Esophagus mucosa (tissue), 1 donor: ENCODE measurements at regions not wholly inside any gene's neighbourhood (a gene's known extent, or its start where the extent isn't known, plus 50 kb on each side); places are given as distances from the start of the nearest gene placed in this dataset.

Source experiments
- ATAC-seq: fragments of 200-7000 bp; cut with Tn5 transposase; one replicate; pipeline ENCODE4 v1.9.1; 2020
- donor health status: DM: yes; HTN: yes; CAD: no.

DNA sequence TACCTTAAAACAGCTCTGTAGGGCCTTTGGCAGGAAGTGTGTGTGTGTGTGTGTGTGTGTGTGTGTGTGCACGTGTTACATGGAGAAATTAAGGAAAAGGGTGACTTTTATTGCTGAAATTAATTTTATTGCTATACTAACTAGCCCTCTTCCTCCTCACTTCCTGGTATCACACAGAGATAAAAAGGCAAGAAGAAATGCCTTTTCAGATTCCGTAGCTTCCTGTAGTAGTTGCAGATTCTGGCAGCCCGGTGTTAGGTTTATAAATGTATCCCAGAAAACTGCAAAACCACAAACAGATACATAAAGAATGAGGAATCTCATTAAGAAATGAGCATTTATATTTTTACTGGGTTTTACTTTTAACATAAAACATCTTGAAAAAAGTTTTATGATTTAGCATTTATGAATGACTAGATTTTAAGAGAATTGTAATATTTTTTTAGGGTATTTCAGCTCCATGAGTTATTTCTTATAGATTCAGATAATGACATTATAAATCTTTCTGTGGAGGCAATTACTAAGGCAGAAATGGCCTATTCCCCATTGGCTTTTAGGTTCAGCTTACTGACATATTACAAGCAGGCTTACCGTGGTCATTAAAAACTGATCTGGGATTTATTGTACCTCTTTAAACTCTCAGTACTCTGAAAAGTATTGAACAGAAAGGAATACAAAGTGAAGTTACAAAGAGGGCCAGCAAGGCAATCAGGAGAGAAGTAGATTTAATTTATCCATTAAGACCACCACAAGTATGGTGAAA lies 249.1 kb upstream of the TSHZ2 start:
- no peak for ATAC-seq

DNA sequence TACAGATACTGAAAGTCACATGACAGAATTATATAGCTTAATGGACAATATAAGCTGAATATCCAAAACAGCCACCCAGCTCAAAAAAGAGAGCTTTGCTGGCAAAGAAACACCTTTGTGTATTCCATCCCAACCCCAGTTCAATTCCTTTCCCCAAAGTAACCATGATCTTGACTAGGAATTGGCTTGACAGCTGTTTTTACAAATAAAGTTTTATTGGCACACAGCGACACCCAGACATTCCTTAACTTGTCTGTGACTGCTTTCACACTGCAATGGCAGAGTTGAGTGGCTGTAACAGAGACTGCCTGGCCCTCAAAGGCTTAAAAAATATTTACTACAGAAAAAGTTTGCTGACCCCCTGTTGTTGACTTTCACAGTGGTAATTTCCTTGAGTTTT lies 264.0 kb upstream of the TSHZ2 start:
- ATAC-seq = no peak

DNA sequence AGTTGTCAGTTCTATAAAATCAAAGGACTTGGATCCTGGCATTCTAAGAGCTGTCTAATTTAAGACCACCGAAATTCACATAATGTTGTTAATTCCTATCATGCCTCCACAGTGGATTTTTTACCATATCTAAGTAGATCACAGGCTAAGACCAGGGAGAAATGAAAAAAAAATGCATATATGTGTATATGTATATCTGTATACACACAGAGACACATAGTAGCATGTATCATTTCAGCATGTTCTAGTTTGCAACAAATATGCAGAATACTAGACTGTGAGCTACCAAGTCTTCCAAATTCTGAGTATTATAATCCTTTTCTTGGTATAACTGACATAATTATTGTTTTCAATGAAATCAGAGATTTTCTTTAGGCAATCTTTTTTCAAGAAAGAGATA lies 267.6 kb upstream of the TSHZ2 start:
- ATAC-seq = no peak

DNA sequence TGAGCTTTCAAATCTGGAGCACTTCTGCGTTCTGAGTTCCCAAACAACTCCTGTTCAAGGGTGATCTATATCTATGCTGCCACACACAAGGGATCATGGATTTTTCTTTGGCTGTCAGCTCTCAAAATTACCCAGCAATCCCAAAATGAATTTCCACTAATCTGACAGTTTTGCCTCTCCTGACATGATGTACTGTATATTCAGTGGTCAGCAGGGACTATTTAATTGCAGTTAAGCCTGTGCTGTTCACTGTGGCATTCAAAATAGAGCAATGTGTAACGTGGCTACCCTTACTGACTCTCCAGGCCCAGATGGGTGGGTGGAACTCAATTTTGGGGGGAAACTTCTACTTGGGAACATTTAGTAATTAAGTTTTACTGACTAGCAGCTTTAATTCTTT lies 283.8 kb upstream of the TSHZ2 start:
- no peak for ATAC-seq

DNA sequence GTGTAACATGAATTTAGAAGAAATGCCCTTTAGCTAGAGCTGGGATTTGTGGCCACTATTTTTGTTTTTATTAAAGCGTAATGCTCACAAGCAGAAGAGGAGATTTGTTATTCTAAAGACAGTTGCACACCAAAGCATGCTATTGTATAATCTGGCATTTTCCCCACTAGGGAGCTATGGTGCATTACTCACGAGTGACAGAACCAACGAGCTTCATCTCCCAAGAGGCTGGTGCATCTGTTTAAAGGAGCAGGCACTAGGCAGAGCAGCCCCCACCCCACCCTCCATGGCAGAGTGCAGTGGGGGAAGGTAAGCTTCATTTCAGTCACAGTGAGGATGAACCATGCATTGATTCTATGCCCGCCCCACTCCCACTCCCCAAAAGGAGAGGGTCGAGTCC lies 287.3 kb upstream of the TSHZ2 start:
- ATAC-seq = no peak

DNA sequence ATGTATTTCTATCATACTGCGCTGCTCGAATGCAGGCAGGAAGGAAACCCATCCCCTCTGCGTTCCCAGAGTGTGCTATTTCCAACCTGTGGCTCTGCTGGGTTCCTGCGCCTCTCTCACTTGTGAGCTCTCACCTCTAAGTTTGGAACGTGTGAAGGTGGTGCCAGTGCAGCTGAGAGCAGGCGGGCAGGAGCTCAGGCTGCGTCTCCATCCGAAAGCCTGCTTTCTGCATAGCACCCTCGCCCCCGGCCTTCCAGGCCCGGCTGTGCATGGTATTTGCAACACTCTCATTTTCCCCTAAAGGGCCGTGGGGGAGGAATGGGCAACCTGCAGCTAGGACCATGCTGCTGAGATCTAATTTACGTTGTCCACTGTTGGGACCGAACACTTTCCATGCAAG lies 288.0 kb upstream of the TSHZ2 start:
- no peak for ATAC-seq

DNA sequence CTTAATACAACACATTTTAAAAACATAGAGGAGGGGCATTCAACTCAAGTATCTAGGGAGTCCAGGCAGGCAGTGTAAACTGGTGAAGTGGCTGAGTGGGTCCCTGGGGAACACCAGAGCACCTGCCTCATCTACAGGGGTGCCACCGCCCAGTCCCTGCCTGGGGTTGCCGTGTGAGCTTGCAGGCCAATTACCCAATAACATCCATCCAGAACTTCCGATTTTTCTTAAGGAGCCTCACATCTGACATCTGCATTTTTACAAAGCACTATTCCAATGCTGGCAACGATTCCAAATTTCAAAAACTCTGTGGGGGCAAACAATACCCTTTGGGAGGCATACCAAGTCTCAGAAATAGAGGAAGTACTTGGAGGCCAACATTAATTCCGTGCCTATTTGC lies 288.4 kb upstream of the TSHZ2 start:
- no peak for ATAC-seq

DNA sequence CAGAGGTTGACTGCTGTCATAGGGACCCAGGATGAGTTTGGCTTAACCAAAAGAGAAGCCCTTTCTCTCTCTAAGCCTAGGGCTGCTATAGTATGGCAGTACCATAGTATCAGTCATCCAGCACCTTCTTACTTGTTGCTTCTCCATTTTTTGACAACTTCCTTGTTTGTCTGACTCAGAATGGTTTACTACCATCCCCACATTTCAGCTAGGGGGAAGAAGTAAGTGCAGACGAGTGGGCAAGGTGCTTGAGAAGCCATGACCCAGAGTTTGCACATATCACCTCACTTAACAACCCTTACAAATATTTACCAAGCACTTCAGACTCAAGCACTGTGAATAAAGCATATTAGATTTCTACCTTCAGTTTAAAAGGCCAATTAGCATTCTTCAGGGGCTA lies 289.9 kb upstream of the TSHZ2 start:
- no peak for ATAC-seq

DNA sequence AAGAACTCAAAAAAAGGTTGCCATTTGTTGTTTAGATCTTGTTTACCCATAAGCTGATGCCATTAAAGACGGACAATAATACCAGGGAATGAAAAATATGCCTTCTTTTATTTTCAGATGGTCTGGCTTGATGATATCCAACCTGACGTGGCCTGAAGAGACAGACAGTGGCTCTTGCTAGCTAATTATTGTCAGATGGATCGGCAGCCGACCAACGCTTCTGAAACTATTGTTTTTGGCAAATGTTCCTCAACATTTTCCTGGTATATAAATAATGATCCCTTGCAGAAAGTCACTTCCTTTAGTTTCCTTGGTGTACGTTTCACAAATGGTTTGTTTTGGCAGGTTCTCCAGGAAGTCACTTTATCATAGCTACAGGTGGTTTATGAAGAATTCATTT lies 290.9 kb upstream of the TSHZ2 start:
- no peak for ATAC-seq

DNA sequence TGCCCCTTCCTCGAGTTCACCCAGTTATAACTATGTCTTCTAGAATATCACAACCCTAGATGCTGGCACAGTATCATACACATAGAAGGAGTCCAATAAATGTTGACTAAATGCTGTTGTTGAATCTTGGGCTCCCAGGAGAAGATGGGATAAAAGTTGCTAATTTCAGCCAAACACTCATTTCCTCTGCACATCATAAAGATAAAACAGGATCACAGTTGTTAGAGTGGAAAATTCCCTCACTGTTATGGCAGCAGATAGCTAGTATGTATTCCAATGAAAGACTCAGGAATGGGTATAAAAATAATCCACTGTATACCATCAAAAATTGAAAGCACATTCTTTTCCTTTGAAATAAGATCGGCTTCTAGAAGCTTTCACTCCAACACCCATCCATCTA lies 294.9 kb upstream of the TSHZ2 start:
- ATAC-seq = no peak

DNA sequence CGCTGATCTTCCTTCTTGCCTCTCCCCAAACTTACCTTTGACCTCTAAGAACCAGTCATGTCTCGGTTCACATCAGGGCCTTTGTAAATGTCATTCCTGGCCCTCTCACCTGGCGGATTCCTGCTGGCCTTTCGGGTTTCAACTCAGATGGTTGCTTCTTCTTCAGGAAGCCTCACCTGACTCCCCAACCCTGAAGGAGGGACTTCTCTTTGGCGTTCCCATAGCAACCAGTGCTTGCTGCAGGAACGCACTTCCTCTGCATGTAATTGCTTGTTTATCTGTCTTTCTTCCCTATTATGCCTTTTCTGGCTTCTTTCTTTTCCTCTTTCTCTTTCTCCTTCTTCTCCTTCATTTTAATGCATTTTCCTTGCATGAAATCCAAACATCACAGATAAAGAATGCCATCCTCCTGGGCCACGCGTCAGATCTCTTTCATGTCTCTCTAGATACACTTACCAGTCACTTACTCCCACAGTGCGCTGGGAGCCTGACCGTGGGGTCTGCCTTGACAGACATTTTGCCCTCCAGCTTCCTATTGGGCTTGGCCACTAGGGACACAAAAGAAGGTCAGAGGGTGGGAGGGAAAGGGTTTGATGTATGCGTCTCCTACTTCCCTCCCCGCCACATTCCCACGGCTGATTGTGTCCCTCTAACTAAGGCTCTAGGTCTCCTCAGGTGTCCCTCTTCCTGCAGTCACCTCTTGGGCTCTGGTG lies 295.7 kb upstream of the TSHZ2 start:
- no peak for ATAC-seq

DNA sequence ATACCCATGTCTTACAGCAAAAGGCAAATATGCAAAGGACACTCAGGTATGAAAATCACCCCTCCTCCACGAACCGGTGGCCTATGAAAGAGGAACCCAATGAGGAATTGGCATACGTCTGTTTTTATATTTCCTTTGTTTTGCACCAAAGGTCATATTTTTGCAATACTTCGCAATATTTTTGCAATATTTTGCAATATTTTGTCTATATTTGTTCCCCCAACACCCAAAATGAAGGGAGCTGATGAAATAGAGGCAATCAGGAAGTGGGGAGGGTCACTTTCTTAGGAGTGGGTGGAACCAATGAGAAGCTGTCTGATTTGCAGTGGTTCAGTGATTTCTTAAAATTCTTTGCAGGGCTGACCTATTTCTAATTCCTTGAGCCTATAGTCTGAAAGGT lies 296.8 kb upstream of the TSHZ2 start:
- no peak for ATAC-seq

DNA sequence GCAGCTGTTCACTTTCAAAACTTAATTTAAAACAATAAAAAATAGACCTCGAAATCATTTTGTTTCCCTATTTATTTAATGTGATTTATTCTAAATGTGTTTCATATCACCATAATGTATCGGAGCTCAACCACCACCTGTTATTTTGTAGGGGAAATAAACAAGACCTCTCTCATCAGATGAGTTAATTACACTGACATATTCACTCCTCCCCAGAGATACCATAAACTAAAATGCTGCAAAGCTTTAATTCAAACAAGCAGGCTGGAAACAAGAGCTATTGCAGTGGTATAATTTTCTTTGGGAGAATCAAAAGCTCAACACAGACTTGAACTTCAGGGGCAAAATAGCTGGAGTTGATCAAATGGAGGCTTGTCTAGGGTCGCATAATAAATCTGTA lies 303.5 kb upstream of the TSHZ2 start:
- ATAC-seq = no peak

DNA sequence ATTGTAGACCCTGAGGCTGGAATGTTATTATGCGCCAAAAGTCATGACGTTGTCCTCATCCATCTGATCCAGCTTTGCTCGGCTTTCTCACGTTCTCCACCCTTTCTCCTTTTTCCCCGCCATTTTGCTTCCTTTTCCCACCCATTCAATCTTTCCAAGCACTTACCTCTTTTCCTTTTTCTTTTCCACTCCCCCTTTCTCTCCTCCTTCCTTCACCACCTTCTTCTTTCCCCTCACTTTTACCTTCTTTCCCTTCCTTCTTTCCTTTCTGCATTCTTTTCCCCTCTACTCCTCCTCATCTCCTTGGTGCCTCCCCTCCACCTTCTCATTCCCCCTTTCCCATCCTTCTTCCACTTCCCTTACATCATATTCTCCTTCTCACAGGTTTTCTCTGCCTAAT lies 304.8 kb upstream of the TSHZ2 start:
- no peak for ATAC-seq

DNA sequence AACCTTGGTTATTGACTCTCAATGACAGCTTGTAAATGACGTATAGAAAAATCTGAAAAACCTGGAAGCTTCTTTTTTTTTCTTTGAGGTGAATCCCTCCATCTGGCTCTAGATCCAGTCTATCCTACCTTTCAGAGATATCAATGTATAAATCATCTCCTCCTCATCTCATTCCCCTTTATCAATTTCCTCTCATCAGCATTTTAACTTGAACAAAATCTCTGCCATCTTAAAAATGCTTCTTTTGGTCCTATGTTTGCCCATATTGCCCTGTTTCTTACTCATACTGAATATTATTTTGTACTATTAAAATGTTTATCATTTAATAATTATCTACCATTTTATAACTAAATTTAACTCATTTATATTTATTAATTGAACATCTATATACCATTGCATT lies 306.7 kb upstream of the TSHZ2 start:
- no peak for ATAC-seq

DNA sequence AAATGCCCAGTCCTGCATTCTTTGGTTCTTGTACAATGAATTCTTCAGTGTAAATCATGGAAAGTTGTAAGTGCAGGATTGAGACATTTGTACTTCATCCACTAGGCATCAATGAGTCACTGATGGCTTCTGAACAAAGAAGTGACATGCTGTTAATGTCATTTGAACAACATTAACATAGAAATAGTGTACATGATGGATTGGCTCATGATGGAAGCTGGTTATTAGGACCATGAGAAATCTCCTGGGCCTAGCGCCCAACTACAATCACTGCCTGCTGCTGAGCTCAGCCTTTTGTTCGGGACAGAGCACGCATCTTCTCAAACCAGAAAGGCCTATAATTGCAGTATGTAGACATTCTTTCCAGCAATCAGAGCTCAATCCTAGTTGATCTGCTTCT lies 316.8 kb upstream of the TSHZ2 start:
- ATAC-seq = no peak

DNA sequence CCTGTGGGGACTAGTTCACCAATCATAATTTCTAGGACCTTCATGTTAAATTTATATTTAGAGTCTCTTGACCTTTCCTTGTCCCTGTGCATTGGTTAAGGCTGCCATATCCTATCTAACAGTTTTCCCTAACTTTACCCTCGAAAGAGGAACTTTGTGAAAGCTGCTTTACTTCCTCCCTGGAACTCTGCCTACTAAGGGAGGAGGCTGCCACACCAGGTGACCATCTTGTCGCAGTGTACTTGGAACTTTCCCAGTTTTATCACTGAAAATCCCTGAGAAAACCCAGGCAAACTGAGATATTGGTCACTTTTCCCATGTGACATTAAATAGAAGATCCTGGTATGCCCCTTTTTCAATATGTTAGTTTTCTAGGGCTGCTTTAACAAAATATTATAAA lies 317.6 kb upstream of the TSHZ2 start:
- ATAC-seq = no peak

DNA sequence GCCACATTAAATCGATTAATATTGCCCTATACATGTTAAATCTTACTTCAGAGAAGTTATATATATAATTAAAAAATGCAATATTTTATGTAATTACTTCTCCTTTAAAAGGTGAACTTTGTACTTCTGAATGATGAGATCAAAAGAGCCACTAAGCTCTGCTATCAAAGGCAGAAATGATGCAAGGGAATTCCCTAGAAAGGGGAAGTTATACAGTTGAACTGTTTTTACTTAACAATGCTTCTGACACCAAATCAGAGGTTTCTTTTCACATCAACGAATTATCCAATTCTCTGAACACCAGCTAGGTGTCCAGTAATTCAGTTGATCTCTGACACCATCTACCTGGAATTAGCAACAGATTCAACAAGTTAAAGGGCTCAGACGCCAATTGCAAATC lies 319.9 kb upstream of the TSHZ2 start:
- ATAC-seq = no peak

DNA sequence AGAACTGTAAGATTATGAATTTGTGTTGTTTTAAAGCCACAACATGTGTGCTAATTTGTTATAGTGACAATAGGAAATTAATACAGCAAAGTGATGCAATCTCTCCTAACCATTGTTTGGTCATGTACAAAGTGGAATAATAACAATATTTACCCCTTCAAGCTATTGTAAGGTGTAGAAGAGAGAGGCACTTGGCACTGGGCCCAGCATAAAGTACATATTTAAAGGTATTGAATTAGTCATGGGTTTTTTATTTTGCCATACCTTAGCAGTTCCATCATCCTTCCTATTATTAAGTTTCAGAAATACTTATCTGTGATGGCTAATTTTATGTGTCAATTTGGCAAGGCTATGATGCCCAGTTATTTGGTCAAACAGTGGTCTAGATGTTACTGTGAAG lies 322.4 kb upstream of the TSHZ2 start:
- ATAC-seq = peak; percentile 39

DNA sequence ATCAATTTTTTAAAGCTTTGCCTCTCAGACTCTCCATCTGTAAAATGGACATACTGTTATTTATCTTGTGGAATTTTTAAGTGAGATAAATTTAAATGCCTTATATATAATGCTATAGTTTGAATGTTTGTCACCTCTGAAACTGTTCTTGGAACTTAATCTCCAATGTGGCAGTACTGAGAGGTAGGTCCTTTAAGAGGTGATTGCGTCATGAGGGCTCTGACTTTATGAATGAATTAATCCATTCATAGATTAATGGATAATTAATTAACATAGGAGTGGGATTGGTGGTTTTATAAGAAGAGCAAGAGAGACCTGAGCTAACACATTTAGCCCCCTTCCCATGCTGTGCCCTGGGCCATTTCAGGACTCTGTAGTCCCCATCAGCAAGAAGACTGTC lies 326.3 kb upstream of the TSHZ2 start:
- no peak for ATAC-seq

DNA sequence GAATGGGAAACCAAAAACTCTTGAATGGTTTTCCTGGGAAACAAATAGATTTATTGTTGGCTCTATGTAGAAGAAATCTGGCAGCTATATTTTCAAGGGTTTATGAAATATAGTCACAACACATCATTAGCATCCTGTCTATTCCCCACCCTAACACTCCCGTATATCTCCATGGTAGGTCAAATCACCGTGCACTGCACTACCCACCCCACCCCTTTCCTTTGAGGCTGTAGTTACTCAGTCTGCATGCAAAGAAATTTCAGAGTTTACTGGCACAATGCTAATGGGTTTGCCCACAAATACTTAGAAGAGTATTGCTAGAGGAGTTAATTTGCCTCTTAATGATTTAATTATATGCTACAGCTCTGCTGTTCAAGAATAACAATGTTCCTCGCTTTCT lies 329.1 kb upstream of the TSHZ2 start:
- no peak for ATAC-seq

DNA sequence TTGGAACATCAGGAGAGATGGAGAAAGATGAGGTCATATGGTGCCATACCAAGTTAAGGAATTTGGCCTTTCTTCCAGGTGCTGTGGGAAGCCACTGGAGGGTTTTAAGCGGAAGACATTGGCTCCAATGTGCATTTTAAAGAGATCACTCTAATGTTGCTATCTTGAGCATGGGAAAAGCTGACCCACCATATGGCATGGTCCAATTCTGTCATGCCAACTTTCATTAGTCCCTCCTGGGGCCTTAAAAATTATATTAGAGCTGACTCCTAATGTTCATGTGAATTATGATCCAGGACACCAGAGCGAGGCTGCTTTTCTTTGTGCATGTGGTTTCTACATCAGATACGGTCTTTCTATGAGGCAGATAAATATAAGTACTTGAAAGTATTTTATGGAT lies 335.0 kb upstream of the TSHZ2 start:
- ATAC-seq = no peak

DNA sequence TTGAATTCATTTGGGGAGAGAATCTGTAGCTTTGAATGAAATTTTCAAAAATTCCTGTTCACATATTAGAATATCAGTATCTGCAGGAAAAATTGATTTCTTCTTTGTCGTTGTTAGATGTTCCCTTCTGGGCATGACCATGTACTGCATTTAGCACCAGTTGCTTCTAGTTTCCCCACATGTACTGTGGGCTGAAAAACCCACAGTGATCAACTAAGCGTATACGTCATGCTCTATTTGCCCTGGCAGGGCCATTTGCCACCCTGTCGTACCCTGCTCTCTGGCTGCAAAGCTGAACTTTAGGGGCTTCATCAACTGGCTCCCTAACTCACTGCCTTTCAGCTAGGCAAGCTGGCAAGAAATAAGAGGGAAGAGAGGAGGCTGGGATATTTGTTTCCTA lies 340.7 kb upstream of the TSHZ2 start:
- ATAC-seq = no peak

DNA sequence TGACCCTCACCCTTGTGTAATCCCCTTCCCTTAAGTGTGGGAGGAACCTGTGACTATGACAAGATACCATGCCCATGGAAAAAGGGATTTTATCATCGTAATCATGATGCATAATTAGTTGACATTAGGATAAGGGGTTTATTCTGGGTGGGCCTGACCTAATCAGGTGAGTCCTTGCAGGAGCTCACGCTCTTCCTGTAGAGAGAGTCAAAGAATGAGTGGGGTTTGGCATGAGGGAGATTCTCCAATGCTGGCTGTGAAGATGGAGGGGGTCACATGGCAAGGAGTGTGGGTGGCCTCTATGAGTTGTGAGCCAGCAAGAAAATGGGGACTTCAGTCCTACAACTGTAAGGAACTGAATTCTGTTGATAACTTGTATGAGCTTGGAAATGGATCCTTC lies 342.0 kb upstream of the TSHZ2 start:
- ATAC-seq = no peak

DNA sequence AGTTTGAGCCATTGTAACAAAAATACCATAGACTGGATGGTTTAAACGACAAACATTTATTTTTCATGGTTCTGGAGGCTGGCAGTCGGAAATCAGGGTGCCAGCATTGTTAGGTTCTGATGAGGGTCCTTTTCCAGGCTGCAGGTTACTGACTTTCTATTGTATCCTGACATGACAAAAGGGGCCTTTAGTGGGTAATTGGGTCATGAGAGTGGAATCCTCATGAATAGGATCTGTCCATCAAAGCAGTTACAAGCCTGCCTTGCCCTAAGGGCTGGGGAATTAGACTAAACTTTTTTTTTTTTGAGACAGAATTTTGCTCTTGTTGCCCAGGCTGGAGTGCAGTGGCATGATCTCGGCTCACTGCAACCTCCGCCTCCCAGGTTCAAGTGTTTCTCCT lies 347.9 kb upstream of the TSHZ2 start:
- ATAC-seq = no peak
